Tibial artery (tissue), 4 donors: ENCODE measurements at regions not wholly inside any gene's neighbourhood (a gene's known extent, or its start where the extent isn't known, plus 50 kb on each side); places are given as distances from the start of the nearest gene placed in this dataset.

ENCODE experiments used
- DNase-seq, 2 donors: peaks; one replicate each; pipeline ENCODE4 v3.0.0-alpha.2; 2019
- H3K27ac ChIP-seq, 2 donors: fragments of 200-600 bp; sonication (generic) in 1 of 2; 1 replicate in 1 of 2; 2 replicates in 1 of 2; pipeline ENCODE4 v1.5.1; 2018 to 2019; ENCODE audit warnings: mild to moderate bottlenecking in 1 of 2
- H3K27me3 ChIP-seq, 2 donors: fragments of 200-600 bp; sonication (generic) in 1 of 2; one replicate each; pipeline versions ENCODE4 v1.5.1 to v1.6.0; 2016 to 2019
- H3K36me3 ChIP-seq, 3 donors: fragments of 200-600 bp; sonication (generic) in 2 of 3; one replicate each; pipeline ENCODE4 v1.5.1; 2016 to 2019; ENCODE audit warnings: mild to moderate bottlenecking in 2 of 3
- H3K4me1 ChIP-seq, 4 donors: fragments of 200-600 bp; sonication (generic) in 2 of 4; 1 replicate in 3 of 4; 2 replicates in 1 of 4; pipeline ENCODE4 v1.5.1; 2016 to 2019
- H3K4me3 ChIP-seq, 2 donors: fragments of 200-600 bp; sonication (generic) in 1 of 2; 1 replicate in 1 of 2; 2 replicates in 1 of 2; pipeline ENCODE4 v1.5.1; 2018 to 2019; ENCODE audit warnings: mild to moderate bottlenecking in 2 of 2
- H3K9me3 ChIP-seq, 3 donors: fragments of 200-600 bp; sonication (generic) in 1 of 3; one replicate each; pipeline ENCODE4 v1.5.1; 2016 to 2019
- intact Hi-C: fragments of 100-400 bp; cut with DNase I; formaldehyde crosslinking; loops from one replicate; pipeline ENCODE4 v1.15.0; 2023; ENCODE audit warnings: low total_unique reads
- TF ChIP-seq, protein P1 (sequence below), 2 experiments: fragments of 200-600 bp in 1 of 2; fragments of 450-650 bp in 1 of 2; IDR thresholded peaks; one replicate each; pipeline ENCODE4 v1.5.1; 2017 to 2019; ENCODE audit warnings: antibody characterized with exemption in 2 of 2, mild to moderate bottlenecking in 1 of 2, moderate library complexity in 1 of 2

DNA sequence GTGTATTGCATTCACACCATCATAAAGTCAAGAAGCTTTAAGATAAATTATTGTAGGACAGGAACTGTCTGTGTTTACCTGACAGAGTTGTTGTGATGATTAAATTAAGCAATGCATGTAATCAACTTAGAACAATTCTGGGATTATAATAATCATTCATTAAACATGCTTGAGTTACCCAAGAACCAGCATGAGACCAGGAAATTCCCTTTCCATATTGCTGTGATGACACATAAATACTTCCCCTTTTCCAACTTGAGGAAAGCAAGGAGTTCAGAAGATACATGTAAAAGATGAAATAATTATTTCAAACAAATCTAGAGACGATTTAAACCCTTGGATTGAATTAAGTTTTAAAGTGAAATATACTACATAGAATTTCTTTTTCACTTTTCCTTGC, 404.4 kb downstream of the GJA1 start:
- H3K27me3 ChIP-seq, result no peaks in the 10 kb centered on the region
- no peak for DNase-seq
- intact Hi-C loops, result no loop called here
- no peak overlapping the region for H3K4me3 ChIP-seq
- no peaks in the 10 kb centered on the region for H3K36me3 ChIP-seq
- H3K27ac ChIP-seq, result no peak overlapping the region
- TF ChIP-seq, protein P1, sequence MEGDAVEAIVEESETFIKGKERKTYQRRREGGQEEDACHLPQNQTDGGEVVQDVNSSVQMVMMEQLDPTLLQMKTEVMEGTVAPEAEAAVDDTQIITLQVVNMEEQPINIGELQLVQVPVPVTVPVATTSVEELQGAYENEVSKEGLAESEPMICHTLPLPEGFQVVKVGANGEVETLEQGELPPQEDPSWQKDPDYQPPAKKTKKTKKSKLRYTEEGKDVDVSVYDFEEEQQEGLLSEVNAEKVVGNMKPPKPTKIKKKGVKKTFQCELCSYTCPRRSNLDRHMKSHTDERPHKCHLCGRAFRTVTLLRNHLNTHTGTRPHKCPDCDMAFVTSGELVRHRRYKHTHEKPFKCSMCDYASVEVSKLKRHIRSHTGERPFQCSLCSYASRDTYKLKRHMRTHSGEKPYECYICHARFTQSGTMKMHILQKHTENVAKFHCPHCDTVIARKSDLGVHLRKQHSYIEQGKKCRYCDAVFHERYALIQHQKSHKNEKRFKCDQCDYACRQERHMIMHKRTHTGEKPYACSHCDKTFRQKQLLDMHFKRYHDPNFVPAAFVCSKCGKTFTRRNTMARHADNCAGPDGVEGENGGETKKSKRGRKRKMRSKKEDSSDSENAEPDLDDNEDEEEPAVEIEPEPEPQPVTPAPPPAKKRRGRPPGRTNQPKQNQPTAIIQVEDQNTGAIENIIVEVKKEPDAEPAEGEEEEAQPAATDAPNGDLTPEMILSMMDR (IDR thresholded peaks at IDR 0.05), result no peak
- no peaks in the 10 kb centered on the region for H3K4me1 ChIP-seq
- H3K9me3 ChIP-seq, result no peaks in the 10 kb centered on the region

DNA sequence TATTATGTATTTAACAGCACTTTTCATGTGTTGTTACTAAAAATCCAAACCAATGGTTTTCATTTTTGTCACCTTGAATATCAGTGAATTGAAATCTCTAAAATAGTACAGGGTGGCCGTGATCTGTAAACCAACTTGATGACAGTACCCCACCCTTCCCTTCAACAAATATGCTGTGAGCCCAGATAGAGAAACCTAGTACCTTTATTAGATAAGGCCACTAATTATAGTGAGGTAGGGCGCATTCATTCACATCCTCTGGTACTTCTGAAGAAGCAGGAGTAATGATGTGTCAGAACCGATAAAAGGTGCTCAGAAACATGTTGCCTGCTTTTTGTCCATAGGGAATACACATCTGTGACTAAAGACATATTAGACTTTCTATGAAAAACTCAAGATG, 409.5 kb downstream of the GJA1 start:
- Histone ChIP-seq H3K36me3 (no peaks in the 10 kb centered on the region), H3K27ac (no peak overlapping the region), H3K9me3 (no peaks in the 10 kb centered on the region), H3K4me3 (no peak overlapping the region), H3K27me3 (no peaks in the 10 kb centered on the region), H3K4me1 (peaks cover 0 to 9% (median 3%) of the 10 kb centered on the region in 4 donors)
- intact Hi-C loops, result loop anchor here (5.0 kb wide), 1 partner anchor 413 kb away; no protein-coding TSS in a partner anchor
- DNase-seq, result no peak
- TF ChIP-seq, protein P1 (IDR thresholded peaks at IDR 0.05), result no peak

DNA sequence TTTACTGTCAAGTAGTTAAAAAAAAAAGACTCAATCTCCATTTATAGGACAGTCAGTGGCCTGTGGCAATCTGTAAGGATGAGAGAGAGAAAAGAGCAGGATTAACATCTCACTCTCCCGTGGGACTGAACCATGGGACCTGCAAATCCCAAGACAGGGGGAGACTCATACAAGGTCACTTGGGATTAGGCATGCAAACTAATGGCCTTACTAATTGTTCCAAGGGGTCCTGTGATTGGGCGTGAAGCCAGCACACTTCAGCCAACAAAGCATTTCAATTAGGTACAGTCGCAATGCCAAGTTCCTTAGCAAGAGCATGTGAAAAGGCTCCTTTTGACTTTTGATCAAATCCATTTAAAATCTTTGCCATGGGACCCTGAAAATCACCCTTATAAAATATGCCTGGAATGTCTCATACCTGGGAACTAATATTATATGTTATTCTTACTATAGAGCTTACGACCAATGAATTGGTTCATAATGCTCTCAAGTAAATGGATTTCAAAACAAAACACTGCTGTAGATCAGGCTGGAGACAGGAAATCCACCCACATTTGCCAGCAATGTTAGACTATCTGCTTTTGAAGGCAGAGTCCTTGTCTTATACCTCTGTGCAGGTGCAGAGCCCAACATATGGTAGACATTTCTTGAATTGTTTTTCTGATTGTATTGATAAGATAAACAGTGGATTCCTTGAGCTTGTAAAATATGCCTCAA, 412.5 kb downstream of the GJA1 start:
- DNase-seq, result no peak
- no peaks in the 10 kb centered on the region for H3K9me3 ChIP-seq
- H3K36me3 ChIP-seq, result no peaks in the 10 kb centered on the region
- peak overlapping the region in 1 of 2 donors; percentile 18 for H3K27ac ChIP-seq
- no peak overlapping the region for H3K4me3 ChIP-seq
- H3K4me1 ChIP-seq, result peaks cover 0 to 9% (median 3%) of the 10 kb centered on the region in 4 donors
- TF ChIP-seq, protein P1 (IDR thresholded peaks at IDR 0.05), result no peak
- intact Hi-C loops, result loop anchor here (5.0 kb wide), 1 partner anchor 416 kb away; no protein-coding TSS in a partner anchor
- no peaks in the 10 kb centered on the region for H3K27me3 ChIP-seq

DNA sequence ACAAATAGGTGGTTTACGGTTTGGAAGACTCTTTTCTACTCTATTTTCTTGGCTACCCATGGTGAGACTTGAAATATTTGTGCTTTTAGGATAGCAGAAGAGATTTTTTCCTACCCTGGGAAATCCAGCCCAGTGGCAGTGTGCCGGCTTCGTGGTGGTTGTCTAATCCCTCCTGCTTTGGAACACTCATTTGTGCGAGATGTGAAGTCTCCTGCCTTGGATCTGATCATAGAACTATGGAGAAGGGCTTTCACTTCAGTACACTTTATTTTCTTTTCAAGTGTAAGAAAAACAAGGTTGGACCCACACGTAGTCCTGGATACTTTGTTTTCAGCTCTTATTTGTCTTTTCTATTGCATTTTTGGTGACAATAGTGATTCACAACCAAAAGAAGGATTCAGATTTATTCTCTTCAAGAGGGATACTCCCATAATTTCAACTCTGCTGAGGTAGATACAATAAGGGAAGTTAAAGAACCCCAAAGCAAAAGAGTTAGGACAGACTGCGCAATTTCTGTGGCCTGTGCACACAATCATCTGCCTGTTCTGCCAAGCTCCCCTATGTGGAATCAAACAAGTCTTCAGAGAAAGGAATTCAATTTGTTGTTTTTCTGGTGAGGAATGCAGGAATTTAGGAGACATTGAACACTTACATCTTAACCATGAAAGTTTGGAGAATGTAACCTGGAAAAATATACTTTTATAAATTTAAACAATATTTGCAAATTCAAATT, 413.2 kb downstream of the GJA1 start:
- TF ChIP-seq, protein P1 (IDR thresholded peaks at IDR 0.05), result no peak
- Histone ChIP-seq H3K4me3 (no peak overlapping the region), H3K27me3 (no peaks in the 10 kb centered on the region), H3K4me1 (peaks cover 0 to 9% (median 3%) of the 10 kb centered on the region in 4 donors), H3K27ac (peak overlapping the region in 1 of 2 donors; percentile 18), H3K36me3 (no peaks in the 10 kb centered on the region), H3K9me3 (no peaks in the 10 kb centered on the region)
- intact Hi-C loops, result loop anchor here (5.0 kb wide), 1 partner anchor 416 kb away; no protein-coding TSS in a partner anchor
- no peak for DNase-seq

DNA sequence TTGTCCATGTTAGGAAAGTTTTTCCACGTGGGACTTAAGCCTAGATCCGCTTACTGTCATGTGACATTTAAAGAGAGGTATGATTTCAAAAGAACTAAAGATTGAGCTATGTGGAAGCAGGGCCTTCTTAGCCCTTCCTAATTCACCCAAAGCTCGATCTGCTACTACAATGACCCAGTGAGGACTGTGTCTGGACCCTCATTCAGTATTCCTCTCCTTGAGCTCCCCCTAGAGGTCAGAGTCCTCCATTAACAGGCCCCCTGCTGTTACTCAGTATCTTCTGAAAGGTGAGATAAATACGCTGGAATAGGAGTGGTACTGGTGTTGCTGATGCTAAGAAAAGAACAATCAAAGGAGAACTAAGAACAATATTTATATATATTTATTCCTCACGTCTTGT, 414.0 kb downstream of the GJA1 start:
- TF ChIP-seq, protein P1 (IDR thresholded peaks at IDR 0.05), result peak; percentile 69
- intact Hi-C loops, result loop anchor here (5.0 kb wide), 1 partner anchor 417 kb away; no protein-coding TSS in a partner anchor
- Histone ChIP-seq H3K4me3 (no peak overlapping the region), H3K36me3 (no peaks in the 10 kb centered on the region), H3K4me1 (peaks cover 0 to 9% (median 3%) of the 10 kb centered on the region in 4 donors), H3K9me3 (no peaks in the 10 kb centered on the region), H3K27me3 (no peaks in the 10 kb centered on the region), H3K27ac (no peak overlapping the region)
- peak in 1 of 2 donors; percentile 52 for DNase-seq
